WTC11 (cell line): ENCODE measurements at regions not wholly inside any gene's neighbourhood (a gene's known extent, or its start where the extent isn't known, plus 50 kb on each side); places are given as distances from the start of the nearest gene placed in this dataset.

ENCODE experiments used
- ATAC-seq: fragments of 200-7000 bp; cut with Tn5 transposase; 2 replicates; pipeline ENCODE4 v1.10.0; 2021; ENCODE audit warnings: mild to moderate bottlenecking, moderate library complexity
- CTCF ChIA-PET: fragments of 300-600 bp; sonication (Branson Sonifier 250); formaldehyde crosslinking; loops from one replicate; lab custom pipeline; 2021; ENCODE audit warnings: antibody characterized with exemption; lab: Charles Lee
- POLR2A ChIA-PET: fragments of 350-600 bp; sonication (Branson Sonifier 250); formaldehyde crosslinking; loops from one replicate; lab custom pipeline; 2021; ENCODE audit warnings: antibody characterized with exemption; lab: Charles Lee
- DNase-seq: peaks from one replicate; pipeline ENCODE4 v3.0.0; 2021; ENCODE audit warnings: low spot score
- H3K27ac Mint-ChIP-seq: 2 replicates; pipeline ENCODE4 v1.8.0; 2021; ENCODE audit warnings: mixed read lengths
- H3K27me3 Mint-ChIP-seq: 2 replicates; pipeline ENCODE4 v1.8.0; 2021; ENCODE audit warnings: low read depth, mild to moderate bottlenecking, moderate library complexity, mixed read lengths
- H3K36me3 Mint-ChIP-seq: 2 replicates; pipeline ENCODE4 v1.8.0; 2021; ENCODE audit warnings: mixed read lengths
- H3K4me1 Mint-ChIP-seq: 2 replicates; pipeline ENCODE4 v1.8.0; 2022; ENCODE audit warnings: mixed read lengths
- H3K4me3 Mint-ChIP-seq: 2 replicates; pipeline ENCODE4 v1.8.0; 2021; ENCODE audit warnings: mild to moderate bottlenecking, moderate library complexity, mixed read lengths
- H3K9me3 Mint-ChIP-seq: 2 replicates; pipeline ENCODE4 v1.8.0; 2021; ENCODE audit warnings: mixed read lengths
- ATF1 ChIP-seq: sonication (generic); formaldehyde crosslinking; IDR thresholded peaks from 2 replicates; pipeline ENCODE4 v1.8.1; 2023; ENCODE audit warnings: mild to moderate bottlenecking, moderate library complexity, missing genetic modification reagents
- ATF3 ChIP-seq: sonication (generic); formaldehyde crosslinking; conservative IDR thresholded peaks from 2 replicates; pipeline ENCODE4 v1.8.1; 2022; ENCODE audit warnings: mild to moderate bottlenecking, missing genetic modification reagents
- ETV6 ChIP-seq: sonication (generic); formaldehyde crosslinking; IDR thresholded peaks from 2 replicates; pipeline ENCODE4 v1.8.1; 2022; ENCODE audit warnings: mild to moderate bottlenecking, missing genetic modification reagents
- FOXJ3 ChIP-seq: sonication (generic); formaldehyde crosslinking; IDR thresholded peaks from 2 replicates; pipeline ENCODE4 v1.9.0; 2021; ENCODE audit warnings: missing genetic modification reagents, mild to moderate bottlenecking, borderline replicate concordance
- FOXP4 ChIP-seq: sonication (generic); formaldehyde crosslinking; IDR thresholded peaks from 2 replicates; pipeline ENCODE4 v1.8.0; 2022; ENCODE audit warnings: mild to moderate bottlenecking, missing genetic modification reagents
- GTF2I ChIP-seq: fragments of 250-450 bp; sonication (Bioruptor Pico); conservative IDR thresholded peaks from 2 replicates; pipeline ENCODE4 v1.4.0; 2021; ENCODE audit warnings: mild to moderate bottlenecking
- HMGXB4 ChIP-seq: sonication (generic); formaldehyde crosslinking; IDR thresholded peaks from 2 replicates; pipeline ENCODE4 v1.8.1; 2023; ENCODE audit warnings: mild to moderate bottlenecking, moderate library complexity, missing genetic modification reagents
- IRF2 ChIP-seq: sonication (generic); formaldehyde crosslinking; IDR thresholded peaks from 2 replicates; pipeline ENCODE4 v1.8.0; 2022; ENCODE audit warnings: low read depth, missing genetic modification reagents, borderline replicate concordance
- MAX ChIP-seq: sonication (generic); formaldehyde crosslinking; IDR thresholded peaks from 2 replicates; pipeline ENCODE4 v1.8.0; 2022; ENCODE audit warnings: mild to moderate bottlenecking, missing genetic modification reagents
- NFATC4 ChIP-seq: fragments of 250-450 bp; sonication (Bioruptor Pico); IDR thresholded peaks from 2 replicates; pipeline ENCODE4 v1.9.0; 2021; ENCODE audit warnings: mild to moderate bottlenecking
- PRDM15 ChIP-seq: sonication (generic); formaldehyde crosslinking; IDR thresholded peaks from 2 replicates; pipeline ENCODE4 v1.8.0; 2022; ENCODE audit warnings: missing genetic modification reagents
- PRRX2 ChIP-seq: fragments of 250-450 bp; sonication (Bioruptor Pico); IDR thresholded peaks from 2 replicates; pipeline ENCODE4 v1.8.0; 2021; ENCODE audit warnings: mild to moderate bottlenecking
- RORB ChIP-seq: fragments of 250-450 bp; sonication (Bioruptor Pico); IDR thresholded peaks from 2 replicates; pipeline ENCODE4 v1.9.0; 2021; ENCODE audit warnings: mild to moderate bottlenecking
- STAT6 ChIP-seq: sonication (generic); formaldehyde crosslinking; conservative IDR thresholded peaks from 2 replicates; pipeline ENCODE4 v1.8.1; 2023; ENCODE audit warnings: mild to moderate bottlenecking, low read depth, missing genetic modification reagents, moderate library complexity
- USF1 ChIP-seq: sonication (generic); formaldehyde crosslinking; IDR thresholded peaks from 2 replicates; pipeline ENCODE4 v1.8.0; 2022; ENCODE audit warnings: mild to moderate bottlenecking, missing genetic modification reagents
- ZMAT4 ChIP-seq: fragments of 250-450 bp; sonication (Bioruptor Pico); IDR thresholded peaks from 2 replicates; pipeline ENCODE4 v1.9.0; 2021; ENCODE audit warnings: mild to moderate bottlenecking
- ZNF671 ChIP-seq: fragments of 250-450 bp; sonication (Bioruptor Pico); IDR thresholded peaks from 2 replicates; pipeline ENCODE4 v1.8.0; 2021; ENCODE audit warnings: mild to moderate bottlenecking

GRCh38 chrX:38948046-38948445 is 146.8 kb downstream of the MID1IP1 start:
- ATAC-seq: no peak
- TF ChIP-seq GTF2I (CRISPR knock-in tag): no peak
- TF ChIP-seq, all 79 proteins: peak for 0
- H3K27me3 Mint-ChIP-seq: no peaks in the 10 kb centered on the region
- ChIA-PET CTCF (no interaction called here), POLR2A (no interaction called here)
- no peak for DNase-seq
- H3K9me3 Mint-ChIP-seq: peaks cover 19% of the 10 kb centered on the region
- H3K4me1 Mint-ChIP-seq: no peaks in the 10 kb centered on the region
- no peak overlapping the region for H3K4me3 Mint-ChIP-seq
- no peaks in the 10 kb centered on the region for H3K36me3 Mint-ChIP-seq
- H3K27ac Mint-ChIP-seq: no peak overlapping the region

GRCh38 chrX:38954520-38954919 is 153.3 kb downstream of the MID1IP1 start:
- no peak for ATAC-seq
- Mint-ChIP-seq H3K36me3 (no peaks in the 10 kb centered on the region), H3K4me1 (no peaks in the 10 kb centered on the region; the same call in 1 of the 2 replicates), H3K4me3 (no peak overlapping the region), H3K9me3 (peaks cover 4% of the 10 kb centered on the region; the same call in 1 of the 2 replicates), H3K27ac (no peak overlapping the region), H3K27me3 (no peaks in the 10 kb centered on the region)
- TF ChIP-seq GTF2I (CRISPR knock-in tag): no peak
- no peak for TF ChIP-seq PRRX2 (CRISPR knock-in tag)
- no peak for TF ChIP-seq ZMAT4
- TF ChIP-seq FOXJ3: no peak
- no peak for TF ChIP-seq ATF3 (CRISPR knock-in tag)
- TF ChIP-seq USF1 (CRISPR knock-in tag): no peak
- no peak for TF ChIP-seq PRDM15 (CRISPR knock-in tag)
- TF ChIP-seq ZNF671 (CRISPR knock-in tag): no peak
- no peak for TF ChIP-seq FOXP4 (CRISPR knock-in tag)
- no peak for TF ChIP-seq MAX
- TF ChIP-seq IRF2 (CRISPR knock-in tag): no peak
- no peak for TF ChIP-seq RORB (CRISPR knock-in tag)
- TF ChIP-seq STAT6 (CRISPR knock-in tag): no peak
- no peak for TF ChIP-seq ETV6 (CRISPR knock-in tag)
- TF ChIP-seq NFATC4 (CRISPR knock-in tag): no peak
- TF ChIP-seq ATF1 (CRISPR knock-in tag): no peak
- TF ChIP-seq HMGXB4: no peak
- CTCF ChIA-PET: no interaction called here
- DNase-seq: no peak
- POLR2A ChIA-PET: no interaction called here
